Endothelial cell of umbilical vein (primary cell): ENCODE measurements at regions not wholly inside any gene's neighbourhood (a gene's known extent, or its start where the extent isn't known, plus 50 kb on each side); places are given as distances from the start of the nearest gene placed in this dataset.

Experiments used
- BruUV-seq: library from RNA; stranded (reverse); fragments of 400-500 nt; replicated peaks from 2 replicates; lab custom pipeline; 2021; lab: Mats Ljungman, UMichigan
- CTCF ChIA-PET: fragments of 300-600, 350-600 bp; sonication (Branson Sonifier 250); formaldehyde crosslinking; loops from one replicate; lab custom pipeline; 2021; ENCODE audit warnings: antibody characterized with exemption, inconsistent platforms; lab: Charles Lee
- POLR2A ChIA-PET: fragments of 300-600, 350-600 bp; sonication (Branson Sonifier 250); formaldehyde crosslinking; loops from one replicate; lab custom pipeline; 2021; ENCODE audit warnings: antibody characterized with exemption, inconsistent platforms; lab: Charles Lee
- DNase-seq: peaks from one replicate; pipeline ENCODE4 v3.0.0-alpha.2; 2011; ENCODE audit warnings: low read depth, low spot score
- FAIRE-seq: peaks from 2 replicates; lab custom pipeline; 2011; peaks lifted over from hg19 to GRCh38; lab: Jason Lieb, UNC
- H2AFZ ChIP-seq: 2 replicates; pipeline ENCODE4 v1.6.0; 2012; ENCODE audit warnings: low read depth, low read length, control low read depth, inconsistent platforms
- H3K27ac ChIP-seq: 2 replicates; pipeline ENCODE4 v1.5.1; 2011; ENCODE audit warnings: low read depth, mild to moderate bottlenecking, control low read depth, low read length, moderate library complexity; ENCODE audit not compliant: insufficient read depth
- H3K27me3 ChIP-seq, 2 experiments: 2 replicates each; pipeline versions ENCODE4 v1.6.0 to v1.6.1; 2011; ENCODE audit warnings: low read length in 2 of 2, mixed read lengths in 1 of 2; ENCODE audit not compliant: control insufficient read depth in 2 of 2, insufficient read depth in 2 of 2
- H3K36me3 ChIP-seq, 2 experiments: 2 replicates in 1 of 2; 3 replicates in 1 of 2; pipeline ENCODE4 v1.5.1; 2011; ENCODE audit warnings: low read length in 2 of 2, mild to moderate bottlenecking in 1 of 2, moderate library complexity in 1 of 2; ENCODE audit not compliant: control insufficient read depth in 2 of 2, insufficient read depth in 2 of 2; ENCODE audit errors: extremely low read depth in 1 of 2
- H3K4me1 ChIP-seq: 3 replicates; pipeline ENCODE4 v1.5.1; 2011; ENCODE audit warnings: mild to moderate bottlenecking, low read length; ENCODE audit not compliant: control insufficient read depth, insufficient read depth; ENCODE audit errors: extremely low read depth
- H3K4me2 ChIP-seq: 2 replicates; pipeline ENCODE4 v1.6.1; 2011; ENCODE audit warnings: low read length, control low read depth, mixed read lengths; ENCODE audit not compliant: insufficient read depth
- H3K4me3 ChIP-seq, 3 experiments: fragments of 200-600 bp in 1 of 3; sonication (generic), shearing (Covaris generic) in 1 of 3; replicated peaks in 1 of 3; 2 replicates each; pipeline ENCODE4 v1.5.1; 2011 to 2016; ENCODE audit warnings: control low read depth in 3 of 3, low read length in 3 of 3, mild to moderate bottlenecking in 2 of 3, inconsistent platforms in 1 of 3, low read depth in 1 of 3, moderate library complexity in 1 of 3; ENCODE audit not compliant: insufficient read depth in 1 of 3
- H3K79me2 ChIP-seq: 2 replicates; pipeline ENCODE4 v1.6.0; 2012; ENCODE audit warnings: low read length, inconsistent platforms; ENCODE audit not compliant: control insufficient read depth, insufficient read depth
- H3K9ac ChIP-seq: replicated peaks from 2 replicates; pipeline ENCODE3; 2011; ENCODE audit warnings: low read length, control low read depth; ENCODE audit not compliant: insufficient read depth; ENCODE audit errors: extremely low read depth
- H3K9me1 ChIP-seq: replicated peaks from 3 replicates; pipeline ENCODE4 v1.6.0; 2011; ENCODE audit warnings: mild to moderate bottlenecking, low read length; ENCODE audit not compliant: control insufficient read depth, insufficient read depth; ENCODE audit errors: extremely low read depth
- H3K9me3 ChIP-seq: replicated peaks from 2 replicates; pipeline ENCODE4 v1.5.1; 2012; ENCODE audit warnings: low read length, inconsistent platforms; ENCODE audit not compliant: control insufficient read depth, insufficient read depth
- H4K20me1 ChIP-seq: replicated peaks from 2 replicates; pipeline ENCODE3; 2011; ENCODE audit warnings: mild to moderate bottlenecking, low read length; ENCODE audit not compliant: control insufficient read depth, insufficient read depth; ENCODE audit errors: extremely low read depth
- CTCF ChIP-seq, 2 donors: IDR thresholded peaks; 1 replicate in 1 of 2; 2 replicates in 1 of 2; pipeline ENCODE4 v1.5.1; 2011; ENCODE audit warnings: low read length in 2 of 2, mild to moderate bottlenecking in 2 of 2, moderate library complexity in 2 of 2, control low read depth in 1 of 2, inconsistent platforms in 1 of 2, low read depth in 1 of 2; ENCODE audit not compliant: insufficient read depth in 1 of 2; ENCODE audit errors: extremely low read depth in 1 of 2
- EZH2 ChIP-seq: IDR thresholded peaks from 2 replicates; pipeline ENCODE4 v1.6.1; 2012; ENCODE audit warnings: borderline replicate concordance, low read depth, mild to moderate bottlenecking, moderate library complexity, low read length, inconsistent platforms; ENCODE audit not compliant: severe bottlenecking
- FOS ChIP-seq: IDR thresholded peaks from 2 replicates; pipeline ENCODE4 v1.6.1; 2011; ENCODE audit warnings: mild to moderate bottlenecking, low read length, moderate library complexity, borderline replicate concordance; ENCODE audit not compliant: insufficient read depth
- GATA2 ChIP-seq: IDR thresholded peaks from 2 replicates; pipeline ENCODE4 v1.7.0; 2011; ENCODE audit warnings: low read depth, mild to moderate bottlenecking, moderate library complexity, mixed read lengths, low read length; ENCODE audit not compliant: insufficient read length, insufficient read depth
- JUN ChIP-seq: IDR thresholded peaks from 2 replicates; pipeline ENCODE4 v1.6.1; 2011; ENCODE audit warnings: borderline replicate concordance, low read depth; ENCODE audit not compliant: insufficient read length, insufficient read depth
- MYC ChIP-seq: IDR thresholded peaks from one replicate; pipeline ENCODE4 v1.6.1; 2011; ENCODE audit warnings: mild to moderate bottlenecking, low read depth, low read length
- POLR2A ChIP-seq: IDR thresholded peaks from 2 replicates; pipeline ENCODE4 v1.6.1; 2012; ENCODE audit warnings: low read depth, mild to moderate bottlenecking, control low read depth, low read length
- POLR2AphosphoS5 ChIP-seq: IDR thresholded peaks from 2 replicates; pipeline ENCODE4 v1.6.1; 2012; ENCODE audit warnings: low read depth, mild to moderate bottlenecking, control low read depth, low read length, moderate library complexity; ENCODE audit not compliant: insufficient read depth
- dilution Hi-C: fragments of 300-500 bp; cut with MboI; formaldehyde crosslinking; loops from one replicate; pipeline ENCODE4 v1.15.0; 2019; ENCODE audit warnings: low sequenced_read_pairs; ENCODE audit not compliant: extremely low pct_ligation_motif_present
- intact Hi-C: fragments of 100-400 bp; cut with micrococcal nuclease; formaldehyde crosslinking; loops from one replicate; pipeline ENCODE4 v1.10.0; 2022
- TF ChIP-seq, protein P1 (sequence below): IDR thresholded peaks from 2 replicates; pipeline ENCODE4 v1.6.1; 2011; ENCODE audit not compliant: insufficient read depth, insufficient read length

- Histone ChIP-seq H2AFZ (no peak overlapping the region), H3K4me1 (no peaks in the 10 kb centered on the region), H3K79me2 (no peaks in the 10 kb centered on the region), H3K4me2 (no peak overlapping the region), H3K4me3 (no peak overlapping the region), H4K20me1 (no peaks in the 10 kb centered on the region), H3K9ac (no peak overlapping the region), H3K9me3 (no peaks in the 10 kb centered on the region), H3K27ac (no peak overlapping the region), H3K27me3 (no peaks in the 10 kb centered on the region), H3K36me3 (no peaks in the 10 kb centered on the region), H3K9me1 (no peaks in the 10 kb centered on the region)
- CTCF ChIA-PET = no interaction called here
- dilution Hi-C loops (no loop called here), intact Hi-C loops (no loop called here)
- no peak for FAIRE-seq
- POLR2A ChIA-PET = no interaction called here
- BruUV-seq = no TSS peak
- no peak for TF ChIP-seq GATA2
- no peak for TF ChIP-seq MYC
- TF ChIP-seq, protein P1, sequence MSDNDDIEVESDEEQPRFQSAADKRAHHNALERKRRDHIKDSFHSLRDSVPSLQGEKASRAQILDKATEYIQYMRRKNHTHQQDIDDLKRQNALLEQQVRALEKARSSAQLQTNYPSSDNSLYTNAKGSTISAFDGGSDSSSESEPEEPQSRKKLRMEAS = no peak
- no peak for TF ChIP-seq EZH2
- TF ChIP-seq CTCF (IDR thresholded peaks at IDR 0.05; ENCODE audit: extremely low read depth in 1 of 2, insufficient read depth in 1 of 2, low read depth in 1 of 2, low read length in 2 of 2) = no peak
- no peak for TF ChIP-seq POLR2A
- TF ChIP-seq POLR2AphosphoS5 = no peak
- TF ChIP-seq FOS = no peak
- no peak for TF ChIP-seq JUN
- DNase-seq = no peak
Measured at GRCh38 chr15:88729581-88729980, 73.7 kb upstream of the ACAN start.
